Colonic mucosa (tissue), 4 donors: ENCODE measurements at regions not wholly inside any gene's neighbourhood (a gene's known extent, or its start where the extent isn't known, plus 50 kb on each side); places are given as distances from the start of the nearest gene placed in this dataset.

Experiments
- DNase-seq: peaks from one replicate; pipeline ENCODE4 v3.0.0-alpha.2; 2020
- H3K27ac ChIP-seq: fragments of 200-600 bp; one replicate; pipeline ENCODE4 v1.8.0; 2021
- H3K27me3 ChIP-seq: fragments of 200-600 bp; one replicate; pipeline ENCODE4 v1.8.0; 2021
- H3K36me3 ChIP-seq: fragments of 200-600 bp; one replicate; pipeline ENCODE4 v1.8.0; 2021
- H3K4me1 ChIP-seq: fragments of 200-600 bp; one replicate; pipeline ENCODE4 v1.8.0; 2021; ENCODE audit warnings: mild to moderate bottlenecking
- H3K4me3 ChIP-seq: fragments of 200-600 bp; one replicate; pipeline ENCODE4 v1.8.0; 2021
- H3K9ac ChIP-seq, 2 donors: one replicate each; pipeline ENCODE4 v1.7.0; 2013; ENCODE audit warnings: control low read depth in 2 of 2, low read depth in 2 of 2, low read length in 2 of 2
- H3K9me3 ChIP-seq: fragments of 200-600 bp; one replicate; pipeline ENCODE4 v1.8.0; 2021
- intact Hi-C: fragments of 100-400 bp; cut with DNase I; formaldehyde crosslinking; loops from one replicate; pipeline ENCODE4 v1.14.1; 2022
- TF ChIP-seq, protein P1 (sequence below): fragments of 200-600 bp; IDR thresholded peaks from one replicate; pipeline ENCODE4 v1.8.0; 2022; ENCODE audit warnings: antibody characterized with exemption, mild to moderate bottlenecking
- donor health status: healthy.
- donor health status: DM: no; HTN: no; CAD: no.
- donor health status: DM: no; HTN: no; CAD: no.

DNA sequence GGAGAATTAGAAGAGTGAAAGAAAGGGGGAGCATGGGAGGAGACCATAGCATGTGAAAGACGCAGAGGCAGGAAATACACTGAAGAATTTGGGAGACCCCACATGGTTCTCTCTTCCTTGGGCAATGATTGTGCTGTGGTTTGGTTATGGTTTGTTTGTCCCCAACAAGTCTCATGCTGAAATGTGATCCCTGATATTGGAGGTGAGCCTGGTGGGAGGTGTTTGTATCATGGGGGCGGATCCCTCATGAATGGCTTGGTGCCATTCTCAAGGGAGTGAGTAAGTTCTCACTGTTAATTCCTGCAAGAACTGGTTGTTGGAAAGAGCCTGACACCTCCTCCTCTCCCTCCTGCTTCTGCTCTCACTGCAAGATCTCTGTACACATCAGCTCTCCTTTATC lies 78.6 kb upstream of the RAI2 start:
- no peak overlapping the region for H3K4me3 ChIP-seq
- TF ChIP-seq, protein P1, sequence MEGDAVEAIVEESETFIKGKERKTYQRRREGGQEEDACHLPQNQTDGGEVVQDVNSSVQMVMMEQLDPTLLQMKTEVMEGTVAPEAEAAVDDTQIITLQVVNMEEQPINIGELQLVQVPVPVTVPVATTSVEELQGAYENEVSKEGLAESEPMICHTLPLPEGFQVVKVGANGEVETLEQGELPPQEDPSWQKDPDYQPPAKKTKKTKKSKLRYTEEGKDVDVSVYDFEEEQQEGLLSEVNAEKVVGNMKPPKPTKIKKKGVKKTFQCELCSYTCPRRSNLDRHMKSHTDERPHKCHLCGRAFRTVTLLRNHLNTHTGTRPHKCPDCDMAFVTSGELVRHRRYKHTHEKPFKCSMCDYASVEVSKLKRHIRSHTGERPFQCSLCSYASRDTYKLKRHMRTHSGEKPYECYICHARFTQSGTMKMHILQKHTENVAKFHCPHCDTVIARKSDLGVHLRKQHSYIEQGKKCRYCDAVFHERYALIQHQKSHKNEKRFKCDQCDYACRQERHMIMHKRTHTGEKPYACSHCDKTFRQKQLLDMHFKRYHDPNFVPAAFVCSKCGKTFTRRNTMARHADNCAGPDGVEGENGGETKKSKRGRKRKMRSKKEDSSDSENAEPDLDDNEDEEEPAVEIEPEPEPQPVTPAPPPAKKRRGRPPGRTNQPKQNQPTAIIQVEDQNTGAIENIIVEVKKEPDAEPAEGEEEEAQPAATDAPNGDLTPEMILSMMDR: no peak
- no peak overlapping the region for H3K27ac ChIP-seq
- DNase-seq: no peak
- H3K9ac ChIP-seq: no peak overlapping the region
- no peaks in the 10 kb centered on the region for H3K9me3 ChIP-seq
- intact Hi-C loops: no loop called here
- no peaks in the 10 kb centered on the region for H3K27me3 ChIP-seq
- H3K4me1 ChIP-seq: no peaks in the 10 kb centered on the region
- H3K36me3 ChIP-seq: no peaks in the 10 kb centered on the region

DNA sequence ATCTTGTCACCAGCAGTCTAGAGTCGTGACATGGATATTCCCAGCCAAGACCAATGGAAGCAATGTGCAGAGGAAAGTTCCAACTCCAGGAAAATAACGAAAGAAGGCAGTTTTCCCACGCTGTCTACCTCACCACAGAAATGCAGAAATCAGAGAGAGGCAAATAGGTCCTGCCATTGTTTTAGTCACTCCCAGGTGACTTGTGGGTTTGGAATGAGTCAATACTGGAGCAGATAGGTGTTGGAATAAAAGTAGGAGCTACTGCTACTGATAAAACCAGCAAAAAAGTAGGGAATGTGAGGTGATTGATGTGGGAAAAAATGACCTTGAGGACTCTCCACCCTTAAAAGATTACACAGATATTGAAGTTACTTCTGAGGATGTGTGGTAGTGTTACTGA lies 72.8 kb upstream of the RAI2 start:
- Histone ChIP-seq H3K36me3 (no peaks in the 10 kb centered on the region), H3K4me3 (no peak overlapping the region), H3K9ac (no peak overlapping the region), H3K4me1 (no peaks in the 10 kb centered on the region), H3K27me3 (no peaks in the 10 kb centered on the region), H3K9me3 (no peaks in the 10 kb centered on the region), H3K27ac (no peak overlapping the region)
- TF ChIP-seq, protein P1: no peak
- no peak for DNase-seq
- intact Hi-C loops: no loop called here

DNA sequence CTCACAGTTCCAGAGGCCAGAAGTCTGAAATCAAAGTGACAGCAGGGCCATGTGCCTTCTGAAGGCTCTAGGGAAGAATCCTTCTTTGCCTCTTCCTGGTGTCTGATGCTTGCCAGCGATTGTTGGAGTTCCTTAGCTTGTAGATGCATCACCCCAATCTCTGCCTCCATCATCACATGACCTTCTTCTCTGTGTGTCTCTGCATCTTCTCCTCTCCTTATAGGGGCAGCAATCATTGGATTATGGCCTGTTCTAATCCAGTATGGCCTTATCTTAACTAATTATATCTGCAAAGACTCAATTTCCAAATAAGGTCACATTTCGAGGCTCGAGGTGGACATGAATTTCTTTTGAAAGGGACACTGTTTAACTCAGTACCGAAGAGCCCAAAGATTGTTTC lies 71.7 kb upstream of the RAI2 start:
- DNase-seq: no peak
- H3K9me3 ChIP-seq: no peaks in the 10 kb centered on the region
- no peaks in the 10 kb centered on the region for H3K36me3 ChIP-seq
- H3K27ac ChIP-seq: no peak overlapping the region
- intact Hi-C loops: no loop called here
- TF ChIP-seq, protein P1: no peak
- H3K27me3 ChIP-seq: no peaks in the 10 kb centered on the region
- no peak overlapping the region for H3K9ac ChIP-seq
- no peaks in the 10 kb centered on the region for H3K4me1 ChIP-seq
- H3K4me3 ChIP-seq: no peak overlapping the region

DNA sequence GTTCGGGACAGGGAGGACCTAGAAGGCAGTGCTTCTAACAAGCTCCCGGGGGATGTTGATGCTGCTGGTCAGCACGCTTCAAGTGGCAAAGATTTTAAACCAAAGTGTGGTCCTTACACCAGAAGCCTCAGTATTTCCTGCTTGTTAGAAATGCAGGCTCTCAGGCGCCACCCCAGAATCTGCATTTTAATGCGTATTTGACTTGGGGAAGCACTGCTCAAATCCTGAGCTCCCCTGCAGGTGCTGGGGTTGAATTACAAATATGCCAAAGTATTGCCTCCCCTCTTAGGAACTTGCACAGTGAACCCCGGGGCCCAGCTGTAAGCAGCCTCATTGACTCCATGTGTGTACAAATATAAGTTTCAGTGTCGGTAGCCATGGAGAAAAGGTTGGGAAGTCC lies 70.8 kb upstream of the RAI2 start:
- Histone ChIP-seq H3K27ac (no peak overlapping the region), H3K4me1 (no peaks in the 10 kb centered on the region), H3K4me3 (no peak overlapping the region), H3K9ac (no peak overlapping the region), H3K36me3 (no peaks in the 10 kb centered on the region), H3K27me3 (no peaks in the 10 kb centered on the region), H3K9me3 (no peaks in the 10 kb centered on the region)
- TF ChIP-seq, protein P1: no peak
- intact Hi-C loops: no loop called here
- no peak for DNase-seq

DNA sequence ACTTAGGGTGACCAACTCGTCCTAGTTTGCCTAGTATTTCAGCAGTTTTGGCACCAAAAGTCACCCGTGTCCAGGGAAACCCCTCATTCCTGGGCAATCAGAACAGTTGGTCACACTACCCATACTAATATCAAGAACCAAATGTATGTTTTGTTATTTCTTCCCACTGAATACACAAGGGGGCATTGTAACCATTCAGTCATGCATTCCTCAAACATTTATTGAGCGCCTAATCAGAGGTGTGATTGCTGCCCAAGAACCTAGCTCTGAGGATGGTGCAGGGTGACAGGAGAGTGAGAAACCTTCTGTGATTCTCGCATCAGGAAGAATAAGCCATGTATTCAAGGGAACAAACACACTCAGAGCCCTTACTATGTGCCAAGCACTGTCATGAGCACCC lies 69.8 kb upstream of the RAI2 start:
- Histone ChIP-seq H3K27ac (no peak overlapping the region), H3K9ac (no peak overlapping the region), H3K27me3 (no peaks in the 10 kb centered on the region), H3K36me3 (no peaks in the 10 kb centered on the region), H3K9me3 (no peaks in the 10 kb centered on the region), H3K4me1 (no peaks in the 10 kb centered on the region), H3K4me3 (no peak overlapping the region)
- TF ChIP-seq, protein P1: no peak
- intact Hi-C loops: no loop called here
- no peak for DNase-seq

DNA sequence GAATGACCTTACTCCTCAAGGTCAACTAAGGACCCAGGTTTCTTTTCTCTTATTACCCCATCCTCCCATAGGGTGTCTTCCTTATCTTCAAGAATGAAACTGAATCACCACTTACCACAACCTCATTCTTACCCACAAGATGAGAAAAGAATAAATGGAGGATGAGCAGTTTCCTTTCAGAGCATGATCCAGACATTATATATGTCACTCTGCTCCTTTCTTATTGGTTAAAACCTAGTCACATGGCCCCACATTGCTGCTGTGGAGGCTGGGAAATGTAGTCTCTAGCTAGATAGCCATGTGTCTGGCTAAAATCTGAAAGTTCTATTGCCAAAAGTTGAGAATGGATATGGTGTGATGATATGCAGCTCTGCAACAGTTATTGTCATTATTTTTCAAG lies 62.4 kb upstream of the RAI2 start:
- no peak overlapping the region for H3K27ac ChIP-seq
- H3K9ac ChIP-seq: no peak overlapping the region
- intact Hi-C loops: no loop called here
- H3K9me3 ChIP-seq: no peaks in the 10 kb centered on the region
- TF ChIP-seq, protein P1: no peak
- H3K4me1 ChIP-seq: no peaks in the 10 kb centered on the region
- no peak overlapping the region for H3K4me3 ChIP-seq
- DNase-seq: no peak
- H3K36me3 ChIP-seq: no peaks in the 10 kb centered on the region
- no peaks in the 10 kb centered on the region for H3K27me3 ChIP-seq
